OCI-LY7 (cell line): ENCODE measurements at regions not wholly inside any gene's neighbourhood (a gene's known extent, or its start where the extent isn't known, plus 50 kb on each side); places are given as distances from the start of the nearest gene placed in this dataset.

Experiments used
- BruUV-seq: library from RNA; stranded (reverse); fragments of 400-500 nt; replicated peaks from 2 replicates; lab custom pipeline; 2021; lab: Mats Ljungman, UMichigan
- CTCF ChIA-PET: fragments of 300-600 bp; sonication (Branson Sonifier 250); formaldehyde crosslinking; loops from one replicate; lab custom pipeline; 2022; ENCODE audit warnings: antibody characterized with exemption; ENCODE audit not compliant: unreplicated experiment; lab: Charles Lee
- POLR2A ChIA-PET: fragments of 300-600 bp; sonication (Branson Sonifier 250); formaldehyde crosslinking; loops from one replicate; lab custom pipeline; 2022; ENCODE audit warnings: antibody characterized with exemption; lab: Charles Lee
- DNase-seq: peaks from one replicate; pipeline ENCODE4 v3.0.0-alpha.2; 2015; ENCODE audit warnings: low spot score
- H2AFZ ChIP-seq: fragments of 200-600 bp; sonication (generic), shearing (Covaris generic); 2 replicates; pipeline ENCODE4 v1.6.1; 2014; ENCODE audit warnings: mild to moderate bottlenecking, antibody characterized with exemption, low read length, moderate library complexity
- H3K27ac ChIP-seq: fragments of 200-600 bp; sonication (generic); 2 replicates; pipeline ENCODE4 v1.5.1; 2014; ENCODE audit warnings: mixed run types, low read depth, mild to moderate bottlenecking, moderate library complexity, low read length, inconsistent platforms; ENCODE audit not compliant: poor library complexity, severe bottlenecking
- H3K36me3 ChIP-seq: fragments of 200-600 bp; sonication (generic); 2 replicates; pipeline ENCODE4 v1.6.1; 2014; ENCODE audit warnings: mild to moderate bottlenecking, antibody characterized with exemption, low read length, moderate library complexity, mixed read lengths; ENCODE audit not compliant: insufficient read depth
- H3K4me1 ChIP-seq: fragments of 200-600 bp; sonication (generic); 2 replicates; pipeline ENCODE4 v1.5.1; 2014; ENCODE audit warnings: mild to moderate bottlenecking, low read length; ENCODE audit not compliant: insufficient read depth, poor library complexity, severe bottlenecking
- H3K4me2 ChIP-seq: fragments of 200-600 bp; sonication (generic); 2 replicates; pipeline ENCODE4 v1.6.1; 2014; ENCODE audit warnings: mild to moderate bottlenecking, low read length
- H3K4me3 ChIP-seq: fragments of 200-600 bp; sonication (generic); 2 replicates; pipeline ENCODE4 v1.5.1; 2014; ENCODE audit warnings: mild to moderate bottlenecking, low read depth, low read length; ENCODE audit not compliant: poor library complexity, severe bottlenecking
- H3K79me2 ChIP-seq: fragments of 200-600 bp; sonication (generic); 2 replicates; pipeline ENCODE4 v1.6.1; 2016; ENCODE audit warnings: low read depth, mild to moderate bottlenecking, low read length, moderate library complexity, mixed read lengths; ENCODE audit not compliant: insufficient read depth
- H3K9me2 ChIP-seq: fragments of 200-600 bp; sonication (generic); 2 replicates; pipeline ENCODE4 v1.6.1; 2016; ENCODE audit warnings: mild to moderate bottlenecking, low read length, mixed read lengths; ENCODE audit not compliant: insufficient read depth
- H3K9me3 ChIP-seq: fragments of 200-600 bp; sonication (generic); 2 replicates; pipeline ENCODE4 v1.6.1; 2014; ENCODE audit warnings: mild to moderate bottlenecking, mixed run types, low read length, mixed read lengths
- H4K20me1 ChIP-seq: fragments of 200-600 bp; sonication (generic); 2 replicates; pipeline ENCODE4 v1.6.1; 2014; ENCODE audit warnings: mild to moderate bottlenecking, antibody characterized with exemption, low read length, moderate library complexity, mixed read lengths; ENCODE audit not compliant: insufficient read depth
- EZH2phosphoT487 ChIP-seq: fragments of 200-600 bp; sonication (generic); IDR thresholded peaks from 2 replicates; pipeline ENCODE4 v1.6.1; 2018; ENCODE audit warnings: low read depth, borderline replicate concordance, mild to moderate bottlenecking, mixed run types, antibody characterized with exemption, low read length, moderate library complexity, mixed read lengths
- intact Hi-C: fragments of 100-400 bp; cut with micrococcal nuclease; formaldehyde crosslinking; loops from one replicate; pipeline ENCODE4 v1.10.0; 2022; ENCODE audit not compliant: unreplicated experiment
- TF ChIP-seq, protein P1 (sequence below): fragments of 200-600 bp; sonication (generic); conservative IDR thresholded peaks from 2 replicates; pipeline ENCODE4 v1.5.1; 2014; ENCODE audit warnings: mild to moderate bottlenecking, antibody characterized with exemption, low read length, moderate library complexity, mixed read lengths

DNA sequence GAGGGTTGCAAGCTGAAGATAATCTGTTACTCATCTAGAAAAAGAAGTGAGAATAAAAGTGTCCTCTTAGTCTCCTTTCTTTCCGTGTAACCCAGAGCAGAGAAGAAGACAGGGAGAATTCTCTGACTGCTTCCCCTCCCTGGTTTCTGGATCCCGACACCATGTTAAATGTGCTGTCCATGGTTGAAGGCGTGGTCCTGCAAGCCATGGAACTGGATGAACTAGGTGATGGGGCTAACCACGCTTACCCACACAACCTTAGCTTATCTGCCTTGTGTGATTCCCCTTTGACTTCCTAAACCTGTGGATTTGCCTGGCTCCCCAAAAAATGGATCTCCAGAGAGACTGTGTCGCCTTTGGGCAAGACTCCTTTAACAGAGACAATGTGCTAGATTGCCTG is 907.6 kb downstream of the FSTL5 start:
- TF ChIP-seq, protein P1, sequence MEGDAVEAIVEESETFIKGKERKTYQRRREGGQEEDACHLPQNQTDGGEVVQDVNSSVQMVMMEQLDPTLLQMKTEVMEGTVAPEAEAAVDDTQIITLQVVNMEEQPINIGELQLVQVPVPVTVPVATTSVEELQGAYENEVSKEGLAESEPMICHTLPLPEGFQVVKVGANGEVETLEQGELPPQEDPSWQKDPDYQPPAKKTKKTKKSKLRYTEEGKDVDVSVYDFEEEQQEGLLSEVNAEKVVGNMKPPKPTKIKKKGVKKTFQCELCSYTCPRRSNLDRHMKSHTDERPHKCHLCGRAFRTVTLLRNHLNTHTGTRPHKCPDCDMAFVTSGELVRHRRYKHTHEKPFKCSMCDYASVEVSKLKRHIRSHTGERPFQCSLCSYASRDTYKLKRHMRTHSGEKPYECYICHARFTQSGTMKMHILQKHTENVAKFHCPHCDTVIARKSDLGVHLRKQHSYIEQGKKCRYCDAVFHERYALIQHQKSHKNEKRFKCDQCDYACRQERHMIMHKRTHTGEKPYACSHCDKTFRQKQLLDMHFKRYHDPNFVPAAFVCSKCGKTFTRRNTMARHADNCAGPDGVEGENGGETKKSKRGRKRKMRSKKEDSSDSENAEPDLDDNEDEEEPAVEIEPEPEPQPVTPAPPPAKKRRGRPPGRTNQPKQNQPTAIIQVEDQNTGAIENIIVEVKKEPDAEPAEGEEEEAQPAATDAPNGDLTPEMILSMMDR, result no peak
- TF ChIP-seq EZH2phosphoT487, result no peak
- H3K4me1 ChIP-seq, result no peaks in the 10 kb centered on the region
- DNase-seq, result no peak
- no peaks in the 10 kb centered on the region for H4K20me1 ChIP-seq
- H3K36me3 ChIP-seq, result no peaks in the 10 kb centered on the region
- BruUV-seq, result no TSS peak
- H3K9me2 ChIP-seq, result no peaks in the 10 kb centered on the region
- H2AFZ ChIP-seq, result no peak overlapping the region
- H3K27ac ChIP-seq, result no peak overlapping the region
- CTCF ChIA-PET, result no interaction called here
- POLR2A ChIA-PET, result no interaction called here
- H3K4me3 ChIP-seq, result no peak overlapping the region
- H3K4me2 ChIP-seq, result no peak overlapping the region
- intact Hi-C loops, result loop anchor here (10.0 kb wide), 1 partner anchor 909 kb away; the partner anchor contains the start of gene FSTL5
- no peaks in the 10 kb centered on the region for H3K9me3 ChIP-seq
- H3K79me2 ChIP-seq, result no peaks in the 10 kb centered on the region

DNA sequence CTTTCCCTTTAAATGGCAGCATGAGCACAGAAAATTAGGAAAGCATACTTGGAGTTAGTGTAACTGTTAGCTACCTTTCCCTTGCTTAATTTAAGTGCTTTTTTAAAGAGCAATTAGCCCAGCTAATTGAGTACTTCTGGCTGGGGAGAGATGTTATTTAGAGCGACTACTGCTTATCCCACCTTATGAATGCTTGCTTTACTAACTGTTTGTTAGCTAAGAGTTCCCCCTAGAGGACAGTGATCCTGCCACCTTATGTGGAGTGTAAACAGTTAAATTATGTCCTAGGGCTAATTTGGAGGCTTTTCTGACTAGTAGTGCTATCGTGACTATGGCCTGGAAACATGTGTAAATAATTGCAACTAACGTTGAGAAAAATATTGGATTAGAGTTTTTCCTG is 909.4 kb downstream of the FSTL5 start:
- POLR2A ChIA-PET, result interaction anchor here (0.7 to 1.3 kb wide), 3 partner anchors 11 to 1527 kb away, joined by 3 to 4 read pairs (median 3); no protein-coding TSS in a partner anchor

More for the DNA sequence above, 909.4 kb downstream of the FSTL5 start:
- H3K4me2 ChIP-seq, result no peak overlapping the region
- intact Hi-C loops, result loop anchor here (10.0 kb wide), 1 partner anchor 910 kb away; the partner anchor contains the start of gene FSTL5
- TF ChIP-seq EZH2phosphoT487, result no peak
- TF ChIP-seq, protein P1, result 0 out of 2 replicates have a peak, but pooled peaks have one; percentile 19
- H3K4me1 ChIP-seq, result no peaks in the 10 kb centered on the region
- CTCF ChIA-PET, result no interaction called here
- H3K36me3 ChIP-seq, result no peaks in the 10 kb centered on the region
- no peak overlapping the region for H3K4me3 ChIP-seq
- H3K9me3 ChIP-seq, result no peaks in the 10 kb centered on the region
- no peak overlapping the region for H2AFZ ChIP-seq
- no peaks in the 10 kb centered on the region for H3K79me2 ChIP-seq
- no peaks in the 10 kb centered on the region for H4K20me1 ChIP-seq
- DNase-seq, result no peak
- H3K27ac ChIP-seq, result no peak overlapping the region
- no TSS peak for BruUV-seq
- no peaks in the 10 kb centered on the region for H3K9me2 ChIP-seq
